Endodermal cell (in vitro differentiated cells): ENCODE measurements at regions not wholly inside any gene's neighbourhood (a gene's known extent, or its start where the extent isn't known, plus 50 kb on each side); places are given as distances from the start of the nearest gene placed in this dataset.
"Not testable (repeated sequence)": the region's sequence is repeated elsewhere in the genome, so short reads cannot be mapped to it uniquely, and the experiment has no call there.

Experiments
- DNase-seq: peaks from one replicate; pipeline ENCODE4 v3.0.0-alpha.2; 2017
- H3K27ac ChIP-seq: 2 replicates; pipeline ENCODE4 v1.5.1; 2013; ENCODE audit warnings: mild to moderate bottlenecking, low read depth, low read length, moderate library complexity
- H3K27me3 ChIP-seq: 2 replicates; pipeline ENCODE4 v1.6.1; 2013; ENCODE audit warnings: mild to moderate bottlenecking, low read length, moderate library complexity; ENCODE audit not compliant: insufficient read depth, control insufficient read depth, poor library complexity, severe bottlenecking
- H3K36me3 ChIP-seq: 2 replicates; pipeline ENCODE4 v1.7.0; 2013; ENCODE audit warnings: mild to moderate bottlenecking, low read length, moderate library complexity; ENCODE audit not compliant: control insufficient read depth, insufficient read depth
- H3K4me1 ChIP-seq: one replicate; pipeline ENCODE4 v1.7.0; 2013; ENCODE audit warnings: low read length; ENCODE audit not compliant: control insufficient read depth, insufficient read depth
- H3K4me3 ChIP-seq: 2 replicates; pipeline ENCODE4 v1.5.1; 2013; ENCODE audit warnings: mild to moderate bottlenecking, low read length, moderate library complexity
- H3K9ac ChIP-seq: 2 replicates; pipeline ENCODE4 v1.6.1; 2013; ENCODE audit warnings: mild to moderate bottlenecking, low read length, moderate library complexity; ENCODE audit not compliant: poor library complexity, severe bottlenecking; ENCODE audit errors: extremely low read depth
- H3K9me3 ChIP-seq: 2 replicates; pipeline ENCODE4 v1.6.1; 2013; ENCODE audit warnings: mild to moderate bottlenecking, low read length, moderate library complexity; ENCODE audit not compliant: control insufficient read depth
- H3K27ac Mint-ChIP-seq: 2 replicates; pipeline ENCODE4 v1.8.0; 2020; ENCODE audit warnings: mixed read lengths
- H3K27me3 Mint-ChIP-seq: 2 replicates; pipeline ENCODE4 v1.8.0; 2021; ENCODE audit warnings: mild to moderate bottlenecking, mixed read lengths; ENCODE audit not compliant: insufficient read depth
- H3K36me3 Mint-ChIP-seq: 2 replicates; pipeline ENCODE4 v1.8.0; 2020; ENCODE audit warnings: low read depth, mixed read lengths
- H3K4me1 Mint-ChIP-seq: 2 replicates; pipeline ENCODE4 v1.8.0; 2020; ENCODE audit warnings: mixed read lengths
- H3K4me3 Mint-ChIP-seq: 2 replicates; pipeline ENCODE4 v1.8.0; 2020; ENCODE audit warnings: mild to moderate bottlenecking, moderate library complexity, mixed read lengths
- H3K9me3 Mint-ChIP-seq: 2 replicates; pipeline ENCODE4 v1.8.0; 2020; ENCODE audit warnings: mild to moderate bottlenecking, mixed read lengths
- CTCF ChIP-seq: fragments of 200-600 bp; sonication (generic); conservative IDR thresholded peaks from 2 replicates; pipeline ENCODE4 v1.5.0; 2021; ENCODE audit warnings: antibody characterized with exemption, mild to moderate bottlenecking
- WGBS, 2 experiments: methylation state at CpG; one replicate each; pipeline versions ENCODE4 v1.1.5 to v1.1.7; 2013; ENCODE audit warnings: missing lambda C conversion rate in 2 of 2, mixed read lengths in 1 of 2; ENCODE audit not compliant: insufficient coverage in 1 of 2, insufficient read length in 1 of 2; 5-methylcytosine and 5-hydroxymethylcytosine counted together

DNA sequence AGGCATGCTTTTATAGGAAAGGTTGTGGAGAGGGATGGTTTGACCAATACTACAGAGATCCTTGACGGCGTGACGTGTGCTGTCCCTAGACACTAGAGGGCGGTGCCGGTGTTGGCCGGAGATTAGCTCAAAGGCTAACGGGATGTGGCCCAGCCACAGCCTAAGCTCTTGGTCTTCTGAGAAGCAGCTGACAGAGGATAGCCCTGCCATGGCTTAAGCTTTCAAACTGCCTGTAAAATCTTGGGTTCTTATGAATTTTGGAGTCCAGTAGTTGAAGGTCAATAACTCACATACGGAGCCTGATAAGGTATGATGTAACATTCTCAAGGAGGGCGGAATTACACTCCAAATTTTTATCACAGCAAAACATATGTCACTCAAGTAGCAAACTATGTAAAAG lies 515.7 kb upstream of the ATXN7L3B start:
- Mint-ChIP-seq H3K36me3 (no peaks in the 10 kb centered on the region), H3K9me3 (peaks cover 2% of the 10 kb centered on the region), H3K4me1 (no peaks in the 10 kb centered on the region), H3K27me3 (no peaks in the 10 kb centered on the region), H3K27ac (no peak overlapping the region), H3K4me3 (no peak overlapping the region)
- Histone ChIP-seq H3K9me3 (no peaks in the 10 kb centered on the region), H3K9ac (no peak overlapping the region), H3K4me3 (no peak overlapping the region), H3K4me1 (no peaks in the 10 kb centered on the region), H3K36me3 (no peaks in the 10 kb centered on the region), H3K27ac (no peak overlapping the region), H3K27me3 (no peaks in the 10 kb centered on the region)
- DNase-seq, result peak; percentile 94
- 22 to 31% methylated on average over 9 of the region's 9 CpGs for WGBS, 2 experiments
- peak; percentile 85 for TF ChIP-seq CTCF

DNA sequence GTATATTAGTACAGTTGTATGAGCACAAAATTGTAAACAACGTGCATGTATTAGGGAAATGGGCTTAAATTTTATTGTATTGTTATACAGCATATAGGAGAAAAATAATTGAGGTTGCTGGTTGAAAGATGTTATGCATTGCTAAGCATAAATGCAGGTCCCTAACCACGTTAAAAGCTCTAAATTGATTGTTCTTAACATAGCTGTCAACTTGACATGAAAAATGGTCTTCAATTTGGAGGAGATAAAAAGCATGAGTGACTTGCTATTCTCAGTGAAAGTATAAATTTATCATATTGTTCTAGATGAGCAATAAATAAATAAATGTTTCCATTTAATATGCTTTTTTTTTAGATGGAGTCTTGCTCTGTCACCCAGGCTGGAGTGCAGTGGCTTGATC lies 506.6 kb upstream of the ATXN7L3B start:
- Mint-ChIP-seq H3K27ac (no peak overlapping the region), H3K27me3 (no peaks in the 10 kb centered on the region), H3K9me3 (no peaks in the 10 kb centered on the region), H3K4me1 (peaks cover 6% of the 10 kb centered on the region), H3K36me3 (no peaks in the 10 kb centered on the region), H3K4me3 (no peak overlapping the region)
- Histone ChIP-seq H3K36me3 (no peaks in the 10 kb centered on the region), H3K4me1 (no peaks in the 10 kb centered on the region), H3K27ac (no peak overlapping the region), H3K9me3 (no peaks in the 10 kb centered on the region), H3K4me3 (no peak overlapping the region), H3K27me3 (no peaks in the 10 kb centered on the region), H3K9ac (no peak overlapping the region)
- WGBS, 2 experiments, result 96% methylated on average over 2 of the region's 2 CpGs; no CpG with 5 or more reads in 1 of the 2 experiments
- no peak for TF ChIP-seq CTCF
- DNase-seq, result no peak

GRCh38 chr12:74033531-74033930 lies 504.1 kb upstream of the ATXN7L3B start:
- no peaks in the 10 kb centered on the region for H3K36me3 Mint-ChIP-seq
- no peaks in the 10 kb centered on the region for H3K4me1 ChIP-seq
- TF ChIP-seq CTCF, result no peak
- H3K9me3 ChIP-seq, result no peaks in the 10 kb centered on the region
- WGBS, 2 experiments, result 53 to 95% methylated on average over 2 to 3 of the region's 3 CpGs
- H3K36me3 ChIP-seq, result no peaks in the 10 kb centered on the region
- no peaks in the 10 kb centered on the region for H3K9me3 Mint-ChIP-seq
- no peak for DNase-seq
- no peak overlapping the region for H3K27ac ChIP-seq
- no peak overlapping the region for H3K4me3 Mint-ChIP-seq
- H3K27me3 Mint-ChIP-seq, result no peaks in the 10 kb centered on the region
- no peak overlapping the region for H3K9ac ChIP-seq
- peaks cover 6% of the 10 kb centered on the region for H3K4me1 Mint-ChIP-seq
- no peak overlapping the region for H3K27ac Mint-ChIP-seq
- no peaks in the 10 kb centered on the region for H3K27me3 ChIP-seq
- H3K4me3 ChIP-seq, result no peak overlapping the region

GRCh38 chr12:74039138-74039537 lies 498.5 kb upstream of the ATXN7L3B start:
- not testable (repeated sequence) for H3K36me3 ChIP-seq, H3K4me1 Mint-ChIP-seq, DNase-seq, H3K9me3 ChIP-seq, H3K4me3 ChIP-seq, H3K4me3 Mint-ChIP-seq, H3K27me3 ChIP-seq, H3K9me3 Mint-ChIP-seq, H3K36me3 Mint-ChIP-seq, H3K4me1 ChIP-seq, H3K27ac ChIP-seq, H3K9ac ChIP-seq, H3K27me3 Mint-ChIP-seq, H3K27ac Mint-ChIP-seq
- 90 to 92% methylated on average over 2 of the region's 2 CpGs for WGBS, 2 experiments
